OCI-LY1 (cell line): ENCODE measurements at regions not wholly inside any gene's neighbourhood (a gene's known extent, or its start where the extent isn't known, plus 50 kb on each side); places are given as distances from the start of the nearest gene placed in this dataset.

Experiments
- CTCF ChIP-seq: fragments of 200-600 bp; sonication (generic), shearing (Covaris generic); IDR thresholded peaks from 2 replicates; pipeline ENCODE4 v1.5.1; 2017; ENCODE audit warnings: mild to moderate bottlenecking, antibody characterized with exemption, low read length, moderate library complexity, mixed read lengths
- EZH2 ChIP-seq: fragments of 200-600 bp; sonication (generic), shearing (Covaris generic); IDR thresholded peaks from 2 replicates; pipeline ENCODE4 v1.8.0; 2017; ENCODE audit warnings: borderline replicate concordance, mixed run types, mild to moderate bottlenecking, antibody characterized with exemption, low read length, moderate library complexity, mixed read lengths

DNA sequence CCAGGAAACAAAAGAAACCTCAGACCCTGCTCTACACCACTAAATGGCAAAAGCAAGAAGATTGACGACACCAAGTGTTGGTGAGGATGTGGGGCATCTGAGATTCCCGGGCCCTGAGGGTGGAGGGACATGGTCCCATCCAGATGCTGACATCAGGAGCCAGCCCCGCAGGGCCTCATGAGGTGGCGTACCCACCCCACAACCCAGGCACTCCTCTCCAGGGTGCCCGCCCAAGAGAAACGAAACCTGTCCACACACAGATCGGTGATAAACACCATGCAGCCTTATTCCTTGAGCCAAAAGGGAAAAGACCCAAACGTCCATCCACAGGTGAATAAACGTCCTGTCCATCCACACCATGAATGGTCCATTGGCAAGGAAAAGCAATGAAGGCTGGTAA lies 54.8 kb upstream of the C14orf180 start:
- no peak for TF ChIP-seq CTCF
- TF ChIP-seq EZH2, result no peak
